DND-41 (cell line): ENCODE measurements at regions not wholly inside any gene's neighbourhood (a gene's known extent, or its start where the extent isn't known, plus 50 kb on each side); places are given as distances from the start of the nearest gene placed in this dataset.
"Not testable (repeated sequence)": the region's sequence is repeated elsewhere in the genome, so short reads cannot be mapped to it uniquely, and the experiment has no call there.

Experiments used
- EZH2 ChIP-seq: IDR thresholded peaks from 3 replicates; pipeline ENCODE4 v1.6.1; 2012; ENCODE audit warnings: borderline replicate concordance, low read depth, mild to moderate bottlenecking, moderate library complexity, low read length, inconsistent platforms; ENCODE audit not compliant: severe bottlenecking
- TF ChIP-seq, protein P1 (sequence below): IDR thresholded peaks from 2 replicates; pipeline ENCODE4 v1.5.1; 2012; ENCODE audit warnings: borderline replicate concordance, low read length, moderate library complexity, mild to moderate bottlenecking; ENCODE audit not compliant: poor library complexity, severe bottlenecking; ENCODE audit errors: extremely low read depth

- TF ChIP-seq, protein P1, sequence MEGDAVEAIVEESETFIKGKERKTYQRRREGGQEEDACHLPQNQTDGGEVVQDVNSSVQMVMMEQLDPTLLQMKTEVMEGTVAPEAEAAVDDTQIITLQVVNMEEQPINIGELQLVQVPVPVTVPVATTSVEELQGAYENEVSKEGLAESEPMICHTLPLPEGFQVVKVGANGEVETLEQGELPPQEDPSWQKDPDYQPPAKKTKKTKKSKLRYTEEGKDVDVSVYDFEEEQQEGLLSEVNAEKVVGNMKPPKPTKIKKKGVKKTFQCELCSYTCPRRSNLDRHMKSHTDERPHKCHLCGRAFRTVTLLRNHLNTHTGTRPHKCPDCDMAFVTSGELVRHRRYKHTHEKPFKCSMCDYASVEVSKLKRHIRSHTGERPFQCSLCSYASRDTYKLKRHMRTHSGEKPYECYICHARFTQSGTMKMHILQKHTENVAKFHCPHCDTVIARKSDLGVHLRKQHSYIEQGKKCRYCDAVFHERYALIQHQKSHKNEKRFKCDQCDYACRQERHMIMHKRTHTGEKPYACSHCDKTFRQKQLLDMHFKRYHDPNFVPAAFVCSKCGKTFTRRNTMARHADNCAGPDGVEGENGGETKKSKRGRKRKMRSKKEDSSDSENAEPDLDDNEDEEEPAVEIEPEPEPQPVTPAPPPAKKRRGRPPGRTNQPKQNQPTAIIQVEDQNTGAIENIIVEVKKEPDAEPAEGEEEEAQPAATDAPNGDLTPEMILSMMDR = not testable (repeated sequence)
- TF ChIP-seq EZH2 = not testable (repeated sequence)
These were observed 471.2 kb upstream of the NDN start for GRCh38 chr15:24158306-24158705.
